PC-9 (cell line): ENCODE measurements at regions not wholly inside any gene's neighbourhood (a gene's known extent, or its start where the extent isn't known, plus 50 kb on each side); places are given as distances from the start of the nearest gene placed in this dataset.

ENCODE experiments used
- BruUV-seq: library from RNA; stranded (reverse); fragments of 400-500 nt; replicated peaks from 2 replicates; lab custom pipeline; 2021; lab: Mats Ljungman, UMichigan
- CTCF ChIA-PET: fragments of 300-600 bp; sonication (Branson Sonifier 250); formaldehyde crosslinking; loops from one replicate; lab custom pipeline; 2022; ENCODE audit warnings: antibody characterized with exemption; lab: Charles Lee
- POLR2A ChIA-PET: fragments of 300-600 bp; sonication (Branson Sonifier 250); formaldehyde crosslinking; loops from one replicate; lab custom pipeline; 2022; ENCODE audit warnings: antibody characterized with exemption; ENCODE audit not compliant: unreplicated experiment; lab: Charles Lee
- DNase-seq, 2 experiments: peaks; one replicate each; pipeline versions ENCODE4 v3.0.0 to v3.0.0-alpha.2; 2015 to 2022; ENCODE audit warnings: mixed read lengths in 1 of 2
- H2AFZ ChIP-seq: fragments of 200-600 bp; sonication (generic); 2 replicates; pipeline ENCODE4 v1.8.1; 2017; ENCODE audit warnings: antibody characterized with exemption
- H3F3A ChIP-seq: fragments of 200-600 bp; sonication (generic); 2 replicates; pipeline ENCODE4 v1.8.1; 2017; ENCODE audit warnings: antibody characterized with exemption, mild to moderate bottlenecking, low read depth; ENCODE audit not compliant: insufficient read depth
- H3K27ac ChIP-seq: fragments of 200-600 bp; sonication (generic); 2 replicates; pipeline ENCODE4 v1.6.1; 2016; ENCODE audit warnings: mixed run types
- H3K27me3 ChIP-seq: fragments of 200-600 bp; sonication (generic); 2 replicates; pipeline ENCODE4 v1.6.1; 2016; ENCODE audit warnings: low read depth, mixed run types; ENCODE audit not compliant: insufficient read depth
- H3K36me3 ChIP-seq: fragments of 200-600 bp; sonication (generic); 2 replicates; pipeline ENCODE4 v1.6.1; 2016; ENCODE audit warnings: low read depth, mixed run types
- H3K4me1 ChIP-seq: fragments of 200-600 bp; sonication (generic); replicated peaks from 2 replicates; pipeline ENCODE4 v1.6.1; 2016; ENCODE audit warnings: mixed run types; ENCODE audit not compliant: insufficient read depth
- H3K4me2 ChIP-seq: fragments of 200-600 bp; sonication (generic); 2 replicates; pipeline ENCODE4 v1.6.1; 2017; ENCODE audit warnings: mixed run types
- H3K4me3 ChIP-seq: fragments of 200-600 bp; sonication (generic); 2 replicates; pipeline ENCODE4 v1.6.1; 2016; ENCODE audit warnings: mixed run types
- H3K79me2 ChIP-seq: fragments of 200-600 bp; sonication (generic); 2 replicates; pipeline ENCODE4 v1.6.1; 2017; ENCODE audit warnings: low read depth, mixed run types
- H3K9me2 ChIP-seq: fragments of 200-600 bp; sonication (generic); 2 replicates; pipeline ENCODE4 v1.8.1; 2017; ENCODE audit warnings: mild to moderate bottlenecking; ENCODE audit not compliant: insufficient read depth
- H3K9me3 ChIP-seq: fragments of 200-600 bp; sonication (generic); 2 replicates; pipeline ENCODE4 v1.8.1; 2016; ENCODE audit warnings: low read depth; ENCODE audit not compliant: insufficient read depth
- H4K20me1 ChIP-seq: fragments of 200-600 bp; sonication (generic); 2 replicates; pipeline ENCODE4 v1.8.1; 2017; ENCODE audit not compliant: insufficient read depth
- CTCF ChIP-seq: fragments of 200-600 bp; sonication (generic); conservative IDR thresholded peaks from 2 replicates; pipeline ENCODE4 v1.6.1; 2017; ENCODE audit warnings: mixed run types, antibody characterized with exemption, mild to moderate bottlenecking, moderate library complexity
- EZH2 ChIP-seq: fragments of 200-600 bp; sonication (generic); IDR thresholded peaks from 2 replicates; pipeline ENCODE4 v1.8.0; 2017; ENCODE audit warnings: antibody characterized with exemption, low read depth
- intact Hi-C: fragments of 100-400 bp; cut with micrococcal nuclease; formaldehyde crosslinking; loops from one replicate; pipeline ENCODE4 v1.10.0; 2022; ENCODE audit not compliant: unreplicated experiment

GRCh38 chr10:6990891-6991290, 410.8 kb upstream of the PRKCQ start:
- DNase-seq, result no peak

GRCh38 chr10:6988654-6989053, 408.6 kb upstream of the PRKCQ start:
- DNase-seq, result no peak
- CTCF ChIA-PET, result no interaction called here
- no peaks in the 10 kb centered on the region for H3F3A ChIP-seq
- H3K9me3 ChIP-seq, result no peaks in the 10 kb centered on the region
- no peaks in the 10 kb centered on the region for H3K4me1 ChIP-seq
- no peak overlapping the region for H3K27ac ChIP-seq
- no peaks in the 10 kb centered on the region for H3K36me3 ChIP-seq
- no peaks in the 10 kb centered on the region for H3K79me2 ChIP-seq
- BruUV-seq, result no TSS peak
- POLR2A ChIA-PET, result no interaction called here
- H3K9me2 ChIP-seq, result no peaks in the 10 kb centered on the region
- H4K20me1 ChIP-seq, result no peaks in the 10 kb centered on the region
- no peak for TF ChIP-seq EZH2
- no peak for TF ChIP-seq CTCF
- H2AFZ ChIP-seq, result no peak overlapping the region
- no peaks in the 10 kb centered on the region for H3K27me3 ChIP-seq
- intact Hi-C loops, result no loop called here
- H3K4me2 ChIP-seq, result no peak overlapping the region
- H3K4me3 ChIP-seq, result no peak overlapping the region

More at GRCh38 chr10:6990891-6991290, 410.8 kb upstream of the PRKCQ start:
- no peaks in the 10 kb centered on the region for H3K79me2 ChIP-seq
- H3K4me1 ChIP-seq, result no peaks in the 10 kb centered on the region
- no peak overlapping the region for H3K4me3 ChIP-seq
- H2AFZ ChIP-seq, result no peak overlapping the region
- no peaks in the 10 kb centered on the region for H3K27me3 ChIP-seq
- BruUV-seq, result no TSS peak
- POLR2A ChIA-PET, result no interaction called here
- H3F3A ChIP-seq, result no peaks in the 10 kb centered on the region
- CTCF ChIA-PET, result no interaction called here
- intact Hi-C loops, result no loop called here
- H3K27ac ChIP-seq, result no peak overlapping the region
- no peaks in the 10 kb centered on the region for H3K36me3 ChIP-seq
- TF ChIP-seq CTCF (no peak), EZH2 (no peak)
- H3K4me2 ChIP-seq, result no peak overlapping the region
- H3K9me2 ChIP-seq, result no peaks in the 10 kb centered on the region
- no peaks in the 10 kb centered on the region for H3K9me3 ChIP-seq
- no peaks in the 10 kb centered on the region for H4K20me1 ChIP-seq

GRCh38 chr10:6987536-6987945, 407.5 kb upstream of the PRKCQ start:
- Histone ChIP-seq H3K27ac (no peak overlapping the region), H3K4me3 (no peak overlapping the region), H3K27me3 (no peaks in the 10 kb centered on the region), H3K79me2 (no peaks in the 10 kb centered on the region), H3K36me3 (no peaks in the 10 kb centered on the region), H3K9me3 (no peaks in the 10 kb centered on the region), H3F3A (no peaks in the 10 kb centered on the region), H3K4me2 (no peak overlapping the region), H3K4me1 (no peaks in the 10 kb centered on the region), H3K9me2 (no peaks in the 10 kb centered on the region), H4K20me1 (no peaks in the 10 kb centered on the region), H2AFZ (no peak overlapping the region)
- TF ChIP-seq EZH2 (no peak), CTCF (no peak)
- ChIA-PET CTCF (no interaction called here), POLR2A (no interaction called here)
- DNase-seq, result no peak
- intact Hi-C loops, result no loop called here
- no TSS peak for BruUV-seq
